SU-DHL-6 (cell line): ENCODE measurements at regions not wholly inside any gene's neighbourhood (a gene's known extent, or its start where the extent isn't known, plus 50 kb on each side); places are given as distances from the start of the nearest gene placed in this dataset.
"Not testable (repeated sequence)": the region's sequence is repeated elsewhere in the genome, so short reads cannot be mapped to it uniquely, and the experiment has no call there.

Experiments
- H2AFZ ChIP-seq: fragments of 200-600 bp; sonication (generic); 2 replicates; pipeline ENCODE4 v1.6.1; 2014; ENCODE audit warnings: low read depth, mild to moderate bottlenecking, moderate library complexity, mixed read lengths, antibody characterized with exemption, low read length; ENCODE audit not compliant: severe bottlenecking
- H3F3A ChIP-seq: fragments of 200-600 bp; shearing (Covaris generic); 2 replicates; pipeline ENCODE4 v1.6.0; 2016; ENCODE audit warnings: antibody characterized with exemption, mild to moderate bottlenecking; ENCODE audit not compliant: insufficient read depth
- H3K27ac ChIP-seq: fragments of 200-600 bp; sonication (generic); 2 replicates; pipeline ENCODE4 v1.5.1; 2016; ENCODE audit warnings: low read depth, mild to moderate bottlenecking, low read length, moderate library complexity, mixed read lengths
- H3K27me3 ChIP-seq: fragments of 200-600 bp; sonication (generic), shearing (Covaris generic); 2 replicates; pipeline ENCODE4 v1.6.0; 2014; ENCODE audit warnings: mild to moderate bottlenecking, low read length
- H3K36me3 ChIP-seq: fragments of 200-600 bp; sonication (generic); 2 replicates; pipeline ENCODE4 v1.6.1; 2014; ENCODE audit warnings: mild to moderate bottlenecking, low read length, mixed read lengths
- H3K4me2 ChIP-seq: fragments of 300-600, 200-600 bp; shearing (Covaris generic), sonication (generic); 2 replicates; pipeline ENCODE4 v1.6.0; 2014; ENCODE audit warnings: low read length, low read depth, mild to moderate bottlenecking; ENCODE audit not compliant: poor library complexity, severe bottlenecking
- H3K4me3 ChIP-seq: fragments of 200-600 bp; sonication (generic); 2 replicates; pipeline ENCODE4 v1.5.1; 2014; ENCODE audit warnings: antibody characterized with exemption, low read length, mild to moderate bottlenecking, mixed read lengths; ENCODE audit not compliant: insufficient read depth, poor library complexity, severe bottlenecking
- H3K79me2 ChIP-seq: fragments of 200-600 bp; sonication (generic); 2 replicates; pipeline ENCODE4 v1.6.1; 2014; ENCODE audit warnings: mild to moderate bottlenecking, low read length, moderate library complexity; ENCODE audit not compliant: insufficient read depth
- H3K9ac ChIP-seq: fragments of 200-600 bp; sonication (generic); 2 replicates; pipeline ENCODE4 v1.7.0; 2014; ENCODE audit warnings: mild to moderate bottlenecking, low read length
- H3K9me2 ChIP-seq: fragments of 200-600 bp; sonication (generic); replicated peaks from 2 replicates; pipeline ENCODE4 v1.6.1; 2014; ENCODE audit warnings: low read length; ENCODE audit not compliant: insufficient read depth
- H3K9me3 ChIP-seq: fragments of 200-600 bp; sonication (generic); 2 replicates; pipeline ENCODE4 v1.6.1; 2014; ENCODE audit warnings: low read length, mixed read lengths; ENCODE audit not compliant: insufficient read depth
- H4K20me1 ChIP-seq: fragments of 200-600 bp; sonication (generic); 2 replicates; pipeline ENCODE4 v1.6.1; 2014; ENCODE audit warnings: low read depth, mild to moderate bottlenecking, antibody characterized with exemption, low read length, moderate library complexity, mixed read lengths
- CTCF ChIP-seq: fragments of 200-600 bp; sonication (generic); IDR thresholded peaks from one replicate; pipeline ENCODE4 v1.5.1; 2017; ENCODE audit warnings: antibody characterized with exemption, mild to moderate bottlenecking, low read length, moderate library complexity; ENCODE audit not compliant: insufficient read depth, poor library complexity, severe bottlenecking
- EZH2phosphoT487 ChIP-seq: fragments of 200-600 bp; sonication (generic), shearing (Covaris generic); conservative IDR thresholded peaks from 2 replicates; pipeline ENCODE4 v1.6.1; 2018; ENCODE audit warnings: mild to moderate bottlenecking, antibody characterized with exemption, low read length, moderate library complexity, mixed read lengths

- H3K4me2 ChIP-seq: no peak overlapping the region
- no peaks in the 10 kb centered on the region for H3K27me3 ChIP-seq
- TF ChIP-seq EZH2phosphoT487 (no peak), CTCF (no peak)
- no peaks in the 10 kb centered on the region for H3K9me2 ChIP-seq
- H2AFZ ChIP-seq: no peak overlapping the region
- no peaks in the 10 kb centered on the region for H4K20me1 ChIP-seq
- H3K4me3 ChIP-seq: no peak overlapping the region
- H3F3A ChIP-seq: no peaks in the 10 kb centered on the region
- H3K79me2 ChIP-seq: no peaks in the 10 kb centered on the region
- H3K27ac ChIP-seq: no peak overlapping the region
- H3K9me3 ChIP-seq: no peaks in the 10 kb centered on the region
- H3K36me3 ChIP-seq: no peaks in the 10 kb centered on the region
- H3K9ac ChIP-seq: no peak overlapping the region
These were observed 164.0 kb upstream of the ZNF337 start for GRCh38 chr20:25860531-25861150.

GRCh38 chr20:25859649-25860530 is 163.2 kb upstream of the ZNF337 start:
- no peak overlapping the region for H3K4me2 ChIP-seq
- H3K9me2 ChIP-seq: no peaks in the 10 kb centered on the region
- H3K27ac ChIP-seq: no peak overlapping the region
- H3K9ac ChIP-seq: no peak overlapping the region
- no peaks in the 10 kb centered on the region for H3K9me3 ChIP-seq
- no peaks in the 10 kb centered on the region for H4K20me1 ChIP-seq
- H3K79me2 ChIP-seq: no peaks in the 10 kb centered on the region
- H3F3A ChIP-seq: no peaks in the 10 kb centered on the region
- no peak for TF ChIP-seq EZH2phosphoT487
- no peak for TF ChIP-seq CTCF
- no peaks in the 10 kb centered on the region for H3K27me3 ChIP-seq
- H3K4me3 ChIP-seq: no peak overlapping the region
- no peak overlapping the region for H2AFZ ChIP-seq
- H3K36me3 ChIP-seq: no peaks in the 10 kb centered on the region

GRCh38 chr20:25858495-25859425 is 162.1 kb upstream of the ZNF337 start:
- H3K4me3 ChIP-seq: no peak overlapping the region

GRCh38 chr20:25857091-25857788 is 160.6 kb upstream of the ZNF337 start:
- not testable (repeated sequence) for H3K79me2 ChIP-seq, H2AFZ ChIP-seq, H3K4me3 ChIP-seq, H3K9me3 ChIP-seq, H3K9ac ChIP-seq, H3F3A ChIP-seq, H3K36me3 ChIP-seq, H4K20me1 ChIP-seq, H3K9me2 ChIP-seq, H3K27ac ChIP-seq, H3K4me2 ChIP-seq, H3K27me3 ChIP-seq

More at GRCh38 chr20:25858495-25859425, 162.1 kb upstream of the ZNF337 start:
- H3K79me2 ChIP-seq: no peaks in the 10 kb centered on the region
- H3K9me2 ChIP-seq: no peaks in the 10 kb centered on the region
- TF ChIP-seq CTCF: no peak
- TF ChIP-seq EZH2phosphoT487: no peak
- H3K27ac ChIP-seq: no peak overlapping the region
- H3K9me3 ChIP-seq: no peaks in the 10 kb centered on the region
- H3K36me3 ChIP-seq: no peaks in the 10 kb centered on the region
- no peaks in the 10 kb centered on the region for H3F3A ChIP-seq
- H3K27me3 ChIP-seq: no peaks in the 10 kb centered on the region
- no peak overlapping the region for H2AFZ ChIP-seq
- no peak overlapping the region for H3K4me2 ChIP-seq
- H3K9ac ChIP-seq: no peak overlapping the region
- H4K20me1 ChIP-seq: no peaks in the 10 kb centered on the region
